CD8-positive, alpha-beta memory T cell (primary cell): ENCODE measurements at regions not wholly inside any gene's neighbourhood (a gene's known extent, or its start where the extent isn't known, plus 50 kb on each side); places are given as distances from the start of the nearest gene placed in this dataset.

Experiments
- CTCF ChIA-PET: fragments of 350-600 bp; sonication (Branson Sonifier 250); formaldehyde crosslinking; loops from one replicate; lab custom pipeline; 2021; ENCODE audit warnings: antibody characterized with exemption; lab: Charles Lee
- POLR2A ChIA-PET: fragments of 350-600 bp; sonication (Branson Sonifier 250); formaldehyde crosslinking; loops from one replicate; lab custom pipeline; 2021; ENCODE audit warnings: antibody characterized with exemption; lab: Charles Lee
- DNase-seq, 5 donors: peaks; one replicate each; pipeline versions ENCODE4 v3.0.0 to v3.0.0-alpha.2; 2020 to 2022; ENCODE audit warnings: mixed read lengths in 1 of 5
- H3K27ac ChIP-seq: one replicate; pipeline ENCODE4 v1.7.0; 2013; ENCODE audit warnings: low read depth, mild to moderate bottlenecking, low read length, moderate library complexity
- H3K27me3 ChIP-seq: 2 replicates; pipeline ENCODE4 v1.7.0; 2013; ENCODE audit warnings: low read length, mild to moderate bottlenecking; ENCODE audit not compliant: insufficient read depth, poor library complexity, severe bottlenecking
- H3K36me3 ChIP-seq: 2 replicates; pipeline ENCODE4 v1.7.0; 2013; ENCODE audit warnings: mild to moderate bottlenecking, low read length, moderate library complexity; ENCODE audit not compliant: insufficient read depth
- H3K4me1 ChIP-seq: 2 replicates; pipeline ENCODE4 v1.7.0; 2013; ENCODE audit warnings: mild to moderate bottlenecking, low read length, moderate library complexity; ENCODE audit not compliant: insufficient read depth
- H3K4me3 ChIP-seq: 2 replicates; pipeline ENCODE4 v1.7.0; 2013; ENCODE audit warnings: mild to moderate bottlenecking, low read length
- H3K9me3 ChIP-seq: 2 replicates; pipeline ENCODE4 v1.7.0; 2013; ENCODE audit warnings: mild to moderate bottlenecking, low read length
- H3K27ac Mint-ChIP-seq, 8 donors: one replicate each; pipeline ENCODE4 v1.8.0; 2020 to 2021; ENCODE audit warnings: mixed read lengths in 8 of 8, mild to moderate bottlenecking in 6 of 8, inconsistent platforms in 3 of 8, moderate library complexity in 3 of 8
- H3K27me3 Mint-ChIP-seq, 2 donors: one replicate each; pipeline ENCODE4 v1.8.0; 2020 to 2021; ENCODE audit warnings: mixed read lengths in 2 of 2, mild to moderate bottlenecking in 1 of 2, moderate library complexity in 1 of 2
- H3K36me3 Mint-ChIP-seq, 3 donors: one replicate each; pipeline ENCODE4 v1.8.0; 2020 to 2021; ENCODE audit warnings: mixed read lengths in 3 of 3, inconsistent platforms in 1 of 3, mild to moderate bottlenecking in 1 of 3
- H3K4me1 Mint-ChIP-seq, 3 donors: one replicate each; pipeline ENCODE4 v1.8.0; 2020 to 2021; ENCODE audit warnings: mixed read lengths in 3 of 3, inconsistent platforms in 1 of 3, mild to moderate bottlenecking in 1 of 3
- H3K4me3 Mint-ChIP-seq, 7 donors: one replicate each; pipeline ENCODE4 v1.8.0; 2020 to 2021; ENCODE audit warnings: mixed read lengths in 7 of 7, mild to moderate bottlenecking in 6 of 7, moderate library complexity in 4 of 7, inconsistent platforms in 2 of 7
- H3K9me3 Mint-ChIP-seq, 5 donors: one replicate each; pipeline ENCODE4 v1.8.0; 2020 to 2022; ENCODE audit warnings: mixed read lengths in 5 of 5, mild to moderate bottlenecking in 3 of 5, moderate library complexity in 2 of 5, inconsistent platforms in 1 of 5

GRCh38 chr3:104396974-104397669, 969.6 kb upstream of the ALCAM start:
- Histone ChIP-seq H3K4me3 (no peak overlapping the region), H3K27me3 (no peaks in the 10 kb centered on the region), H3K36me3 (no peaks in the 10 kb centered on the region), H3K27ac (no peak overlapping the region), H3K9me3 (no peaks in the 10 kb centered on the region), H3K4me1 (no peaks in the 10 kb centered on the region)
- no peak overlapping the region for H3K27ac Mint-ChIP-seq
- DNase-seq = no peak
- CTCF ChIA-PET = no interaction called here
- H3K4me1 Mint-ChIP-seq = no peaks in the 10 kb centered on the region
- no peak overlapping the region for H3K4me3 Mint-ChIP-seq
- H3K36me3 Mint-ChIP-seq = no peaks in the 10 kb centered on the region
- peaks cover 0 to 6% (median 3%) of the 10 kb centered on the region in 5 donors for H3K9me3 Mint-ChIP-seq
- no peaks in the 10 kb centered on the region for H3K27me3 Mint-ChIP-seq
- POLR2A ChIA-PET = no interaction called here

- POLR2A ChIA-PET = no interaction called here
- Histone ChIP-seq H3K27me3 (no peaks in the 10 kb centered on the region), H3K9me3 (no peaks in the 10 kb centered on the region), H3K36me3 (no peaks in the 10 kb centered on the region), H3K4me3 (no peak overlapping the region), H3K4me1 (no peaks in the 10 kb centered on the region), H3K27ac (no peak overlapping the region)
- CTCF ChIA-PET = no interaction called here
- H3K9me3 Mint-ChIP-seq = peaks cover 0 to 4% (median 3%) of the 10 kb centered on the region in 5 donors
- no peak overlapping the region for H3K27ac Mint-ChIP-seq
- DNase-seq = no peak
- H3K4me1 Mint-ChIP-seq = no peaks in the 10 kb centered on the region
- no peaks in the 10 kb centered on the region for H3K27me3 Mint-ChIP-seq
- H3K36me3 Mint-ChIP-seq = no peaks in the 10 kb centered on the region
- no peak overlapping the region for H3K4me3 Mint-ChIP-seq
These were observed 969.0 kb upstream of the ALCAM start for GRCh38 chr3:104397713-104398112.

GRCh38 chr3:104402902-104403301, 963.8 kb upstream of the ALCAM start:
- Mint-ChIP-seq H3K4me1 (no peaks in the 10 kb centered on the region), H3K9me3 (peaks cover 0 to 5% (median 4%) of the 10 kb centered on the region in 5 donors), H3K27ac (no peak overlapping the region), H3K27me3 (no peaks in the 10 kb centered on the region), H3K36me3 (no peaks in the 10 kb centered on the region), H3K4me3 (no peak overlapping the region)
- Histone ChIP-seq H3K36me3 (no peaks in the 10 kb centered on the region), H3K27ac (no peak overlapping the region), H3K27me3 (no peaks in the 10 kb centered on the region), H3K9me3 (no peaks in the 10 kb centered on the region), H3K4me3 (no peak overlapping the region), H3K4me1 (no peaks in the 10 kb centered on the region)
- no peak for DNase-seq
- ChIA-PET POLR2A (no interaction called here), CTCF (no interaction called here)

- H3K27me3 ChIP-seq = no peaks in the 10 kb centered on the region
- H3K27ac ChIP-seq = no peak overlapping the region
- Mint-ChIP-seq H3K9me3 (peaks cover 0 to 4% (median 0%) of the 10 kb centered on the region in 5 donors), H3K27ac (no peak overlapping the region), H3K36me3 (no peaks in the 10 kb centered on the region), H3K4me3 (no peak overlapping the region), H3K4me1 (no peaks in the 10 kb centered on the region), H3K27me3 (no peaks in the 10 kb centered on the region)
- H3K9me3 ChIP-seq = no peaks in the 10 kb centered on the region
- no peak overlapping the region for H3K4me3 ChIP-seq
- DNase-seq = no peak
- POLR2A ChIA-PET = no interaction called here
- no peaks in the 10 kb centered on the region for H3K4me1 ChIP-seq
- CTCF ChIA-PET = no interaction called here
- H3K36me3 ChIP-seq = no peaks in the 10 kb centered on the region
These were observed 955.0 kb upstream of the ALCAM start for GRCh38 chr3:104411757-104412156.

GRCh38 chr3:104412608-104413580, 953.8 kb upstream of the ALCAM start:
- H3K9me3 Mint-ChIP-seq = peaks cover 0 to 3% (median 0%) of the 10 kb centered on the region in 5 donors
- CTCF ChIA-PET = no interaction called here
- no peak overlapping the region for H3K27ac Mint-ChIP-seq
- DNase-seq = no peak
- no peaks in the 10 kb centered on the region for H3K36me3 Mint-ChIP-seq
- H3K4me3 Mint-ChIP-seq = no peak overlapping the region
- Histone ChIP-seq H3K36me3 (no peaks in the 10 kb centered on the region), H3K27me3 (no peaks in the 10 kb centered on the region), H3K4me1 (no peaks in the 10 kb centered on the region), H3K9me3 (no peaks in the 10 kb centered on the region), H3K27ac (no peak overlapping the region), H3K4me3 (no peak overlapping the region)
- POLR2A ChIA-PET = no interaction called here
- H3K27me3 Mint-ChIP-seq = no peaks in the 10 kb centered on the region
- H3K4me1 Mint-ChIP-seq = no peaks in the 10 kb centered on the region

GRCh38 chr3:104428337-104428925, 938.3 kb upstream of the ALCAM start:
- DNase-seq = no peak

GRCh38 chr3:104429727-104430126, 937.0 kb upstream of the ALCAM start:
- H3K27me3 Mint-ChIP-seq = no peaks in the 10 kb centered on the region
- peaks cover 0 to 5% (median 0%) of the 10 kb centered on the region in 5 donors for H3K9me3 Mint-ChIP-seq
- no peaks in the 10 kb centered on the region for H3K27me3 ChIP-seq
- H3K4me1 Mint-ChIP-seq = no peaks in the 10 kb centered on the region
- no peak overlapping the region for H3K4me3 ChIP-seq
- H3K27ac ChIP-seq = no peak overlapping the region
- CTCF ChIA-PET = no interaction called here
- H3K4me1 ChIP-seq = no peaks in the 10 kb centered on the region
- POLR2A ChIA-PET = no interaction called here
- no peaks in the 10 kb centered on the region for H3K36me3 ChIP-seq
- no peaks in the 10 kb centered on the region for H3K9me3 ChIP-seq
- no peak overlapping the region for H3K4me3 Mint-ChIP-seq
- no peak overlapping the region for H3K27ac Mint-ChIP-seq
- DNase-seq = no peak
- H3K36me3 Mint-ChIP-seq = no peaks in the 10 kb centered on the region

More at GRCh38 chr3:104428337-104428925, 938.3 kb upstream of the ALCAM start:
- Histone ChIP-seq H3K4me1 (no peaks in the 10 kb centered on the region), H3K27me3 (no peaks in the 10 kb centered on the region), H3K4me3 (no peak overlapping the region), H3K27ac (no peak overlapping the region), H3K36me3 (no peaks in the 10 kb centered on the region), H3K9me3 (no peaks in the 10 kb centered on the region)
- POLR2A ChIA-PET = no interaction called here
- peak overlapping the region in 1 of 8 donors; percentile 21 for H3K27ac Mint-ChIP-seq
- H3K9me3 Mint-ChIP-seq = peaks cover 0 to 5% (median 0%) of the 10 kb centered on the region in 5 donors
- no peaks in the 10 kb centered on the region for H3K4me1 Mint-ChIP-seq
- no peaks in the 10 kb centered on the region for H3K27me3 Mint-ChIP-seq
- no peak overlapping the region for H3K4me3 Mint-ChIP-seq
- no peaks in the 10 kb centered on the region for H3K36me3 Mint-ChIP-seq
- CTCF ChIA-PET = no interaction called here

- POLR2A ChIA-PET = no interaction called here
- no peaks in the 10 kb centered on the region for H3K36me3 Mint-ChIP-seq
- H3K27ac Mint-ChIP-seq = no peak overlapping the region
- H3K4me3 Mint-ChIP-seq = no peak overlapping the region
- DNase-seq = no peak
- H3K9me3 Mint-ChIP-seq = no peaks in the 10 kb centered on the region
- Histone ChIP-seq H3K4me1 (no peaks in the 10 kb centered on the region), H3K27me3 (no peaks in the 10 kb centered on the region), H3K4me3 (no peak overlapping the region), H3K9me3 (no peaks in the 10 kb centered on the region), H3K36me3 (no peaks in the 10 kb centered on the region), H3K27ac (no peak overlapping the region)
- no peaks in the 10 kb centered on the region for H3K4me1 Mint-ChIP-seq
- H3K27me3 Mint-ChIP-seq = no peaks in the 10 kb centered on the region
- CTCF ChIA-PET = no interaction called here
These were observed 930.2 kb upstream of the ALCAM start for GRCh38 chr3:104436506-104436905.
